GM18519 (cell line): ENCODE measurements at regions not wholly inside any gene's neighbourhood (a gene's known extent, or its start where the extent isn't known, plus 50 kb on each side); places are given as distances from the start of the nearest gene placed in this dataset.
"Not testable (repeated sequence)": the region's sequence is repeated elsewhere in the genome, so short reads cannot be mapped to it uniquely, and the experiment has no call there.

Experiments used
- ATAC-seq: cut with Tn5 transposase; IDR thresholded peaks from one replicate; pipeline ENCODE4 v1.9.1; 2021; ENCODE audit warnings: mild to moderate bottlenecking, moderate library complexity; ENCODE audit not compliant: unreplicated experiment, low FRiP score

- ATAC-seq, result no peak
Measured at GRCh38 chr10:84696610-84697009, 368.2 kb downstream of the CCSER2 start.

GRCh38 chr10:84698989-84699388 is 370.6 kb downstream of the CCSER2 start:
- ATAC-seq, result no peak

DNA sequence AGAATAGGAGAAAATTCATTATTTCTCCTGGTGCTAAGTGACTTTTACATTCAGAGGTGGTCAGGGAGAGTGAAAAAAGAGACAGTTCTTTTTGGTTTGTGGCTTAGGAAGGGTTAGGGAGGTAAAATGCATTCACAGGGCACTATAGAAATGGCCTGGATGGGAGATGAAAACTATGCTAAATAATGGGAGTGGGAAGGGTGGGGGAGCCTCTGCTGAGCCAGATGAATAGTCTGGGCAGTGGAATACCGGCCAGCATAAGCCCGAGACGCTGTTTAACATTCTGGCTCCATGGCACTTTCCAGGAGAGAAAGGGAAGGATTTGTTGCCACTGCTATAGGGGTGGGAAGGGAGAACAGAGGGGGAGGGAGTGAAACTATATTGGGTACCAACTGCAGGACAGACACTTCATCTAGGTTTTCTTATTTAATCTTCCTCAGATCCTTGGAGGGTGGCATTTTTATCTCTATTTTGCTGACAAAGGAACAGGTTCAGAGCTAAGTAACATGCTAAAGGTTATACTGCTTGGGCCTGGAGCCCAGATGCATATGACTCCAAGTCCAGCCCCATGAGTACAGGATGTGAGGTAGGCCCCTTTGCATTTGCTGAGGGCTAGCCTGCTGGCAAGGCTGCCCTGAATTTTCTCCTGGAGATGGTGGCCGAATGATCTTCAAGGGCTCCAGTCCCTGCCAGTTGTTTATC is 372.4 kb downstream of the CCSER2 start:
- ATAC-seq, result no peak

- ATAC-seq, result no peak
Measured at GRCh38 chr10:84701370-84701720, 373.0 kb downstream of the CCSER2 start.

DNA sequence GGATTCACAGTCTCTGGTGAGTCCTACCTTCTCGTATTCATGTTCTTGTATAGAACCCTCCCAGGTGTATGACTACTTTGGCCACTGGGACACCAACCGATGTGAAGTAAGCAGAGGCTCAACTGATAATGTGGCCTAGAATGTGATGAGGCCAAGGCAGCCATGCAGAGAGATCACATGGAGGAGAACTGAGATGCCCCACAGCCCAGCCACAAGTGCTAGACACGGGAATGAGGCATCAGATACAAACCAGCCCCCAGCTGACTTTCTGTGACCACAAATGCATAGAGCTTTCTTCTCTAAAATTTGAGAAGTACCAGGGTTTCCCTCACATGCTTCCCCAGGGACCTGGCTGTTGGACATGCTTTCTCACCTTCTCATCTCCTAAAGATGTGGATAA is 375.7 kb downstream of the CCSER2 start:
- ATAC-seq, result no peak

- no peak for ATAC-seq
Measured at GRCh38 chr10:84706431-84706830, 378.0 kb downstream of the CCSER2 start.

DNA sequence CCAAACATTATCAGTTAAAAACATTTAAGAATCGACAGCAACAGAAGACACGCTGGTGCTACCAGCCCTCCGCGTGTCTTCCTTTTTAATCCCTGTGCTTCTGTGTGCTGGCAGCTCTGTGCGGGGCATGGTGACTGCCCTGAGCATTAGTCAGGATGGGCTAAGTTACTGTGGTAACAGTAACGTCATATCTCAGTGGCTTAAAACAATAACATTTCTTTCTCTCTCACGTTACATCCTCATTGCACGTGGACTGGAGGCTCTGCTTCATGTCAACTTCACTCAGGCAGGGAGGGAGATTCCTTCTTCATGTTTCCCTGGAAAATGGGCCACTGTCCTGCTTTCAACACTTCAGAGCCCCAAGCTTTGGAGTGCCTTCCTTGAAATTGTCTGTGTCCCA is 378.5 kb downstream of the CCSER2 start:
- no peak for ATAC-seq

- no peak for ATAC-seq
Measured at GRCh38 chr10:84715911-84716310, 387.5 kb downstream of the CCSER2 start.

GRCh38 chr10:84718877-84719616 is 390.7 kb downstream of the CCSER2 start:
- no peak for ATAC-seq

- no peak for ATAC-seq
Measured at GRCh38 chr10:84719687-84720086, 391.3 kb downstream of the CCSER2 start.

DNA sequence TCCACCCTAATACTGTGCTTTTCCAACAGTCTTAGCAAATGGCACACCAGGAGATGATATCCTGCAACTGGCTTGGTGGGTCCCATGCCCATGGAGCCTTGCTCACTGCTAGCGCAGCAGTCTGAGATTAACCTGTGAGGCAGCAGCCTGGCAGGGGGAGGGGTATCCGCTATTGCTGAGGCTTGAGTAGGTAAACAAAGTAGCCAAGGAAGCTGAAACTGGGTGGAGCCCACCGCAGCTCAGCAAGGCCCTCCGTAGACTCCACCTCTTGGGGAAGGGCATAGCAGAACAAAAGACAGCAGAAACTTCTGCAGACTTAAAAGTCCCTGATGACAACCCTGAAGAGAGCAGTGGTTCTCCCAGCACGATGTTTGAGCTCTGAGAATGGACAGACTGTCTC is 399.0 kb downstream of the CCSER2 start:
- no peak for ATAC-seq

DNA sequence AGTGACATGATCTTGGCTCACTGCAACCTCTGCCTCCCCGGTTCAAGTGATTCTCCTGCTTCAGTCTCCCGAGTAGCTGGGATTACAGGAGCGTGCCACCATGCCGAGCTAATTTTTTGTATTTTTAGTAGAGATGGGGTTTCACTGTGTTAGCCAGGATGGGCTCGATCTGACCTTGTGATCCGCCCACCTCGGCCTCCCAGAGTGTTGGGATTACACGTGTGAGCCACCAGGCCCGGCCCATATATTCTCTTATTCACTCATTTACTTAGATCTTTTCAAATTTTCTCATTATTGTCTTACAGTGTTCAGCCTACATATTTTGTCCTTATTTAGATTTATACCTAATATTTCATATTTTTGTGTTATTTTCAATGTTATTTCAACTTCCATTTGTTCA is 410.7 kb downstream of the CCSER2 start:
- not testable (repeated sequence) for ATAC-seq

GRCh38 chr10:84739641-84740040 is 411.3 kb downstream of the CCSER2 start:
- ATAC-seq, result no peak

DNA sequence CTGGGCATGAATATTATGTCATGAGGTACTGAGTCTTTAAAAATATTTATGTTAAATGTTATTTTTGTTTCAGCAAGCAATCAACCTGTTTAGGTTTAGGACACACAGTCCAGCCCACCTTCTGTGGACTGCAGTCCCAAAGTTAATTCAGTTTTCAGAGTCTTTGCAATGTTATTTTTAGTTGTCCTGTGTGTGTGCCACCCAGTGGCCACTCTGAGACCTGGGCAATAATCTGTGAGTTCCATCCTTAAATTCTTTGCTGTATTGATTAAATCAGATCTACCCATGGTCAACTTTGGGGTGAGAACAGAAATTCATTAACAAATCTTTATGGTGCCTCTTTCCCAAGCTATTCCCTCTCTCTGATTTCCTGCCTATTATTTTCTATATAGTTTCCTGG is 415.1 kb downstream of the CCSER2 start:
- no peak for ATAC-seq

DNA sequence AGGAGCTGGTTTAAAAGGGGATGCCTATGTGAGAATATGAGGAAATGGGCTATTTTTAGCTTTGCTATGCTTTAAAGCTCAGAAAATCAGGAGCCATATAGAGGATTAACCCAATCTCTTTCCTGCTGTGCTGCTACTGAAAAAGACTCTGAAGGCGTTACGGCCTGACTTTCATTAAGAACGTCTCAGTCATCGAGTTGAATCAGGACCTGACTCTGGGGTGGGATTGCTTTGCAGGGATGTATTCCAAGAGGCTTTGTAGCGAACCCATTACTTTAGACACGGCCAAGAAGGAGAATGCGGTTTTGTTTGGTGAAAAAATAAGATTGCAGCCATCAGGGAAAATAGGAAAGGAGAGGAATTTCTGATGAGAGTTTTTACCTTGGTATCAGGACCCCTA is 426.9 kb downstream of the CCSER2 start:
- no peak for ATAC-seq

DNA sequence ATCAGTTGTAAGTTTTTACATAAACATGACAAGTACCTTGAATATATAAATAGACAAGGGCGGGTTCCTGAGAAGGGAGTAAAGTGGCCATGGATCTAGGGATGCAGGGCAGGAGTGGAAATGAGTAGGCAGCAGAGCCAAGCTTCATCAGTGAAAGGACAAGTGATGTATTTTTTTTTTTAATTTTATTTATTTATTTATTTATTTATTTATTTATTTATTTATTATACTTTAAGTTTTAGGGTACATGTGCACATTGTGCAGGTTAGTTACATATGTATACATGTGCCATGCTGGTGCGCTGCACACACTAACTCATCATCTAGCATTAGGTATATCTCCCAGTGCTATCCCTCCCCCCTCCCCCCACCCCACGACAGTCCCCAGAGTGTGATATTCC is 428.3 kb downstream of the CCSER2 start:
- ATAC-seq, result not testable (repeated sequence)

GRCh38 chr10:84761994-84762614 is 433.7 kb downstream of the CCSER2 start:
- not testable (repeated sequence) for ATAC-seq

DNA sequence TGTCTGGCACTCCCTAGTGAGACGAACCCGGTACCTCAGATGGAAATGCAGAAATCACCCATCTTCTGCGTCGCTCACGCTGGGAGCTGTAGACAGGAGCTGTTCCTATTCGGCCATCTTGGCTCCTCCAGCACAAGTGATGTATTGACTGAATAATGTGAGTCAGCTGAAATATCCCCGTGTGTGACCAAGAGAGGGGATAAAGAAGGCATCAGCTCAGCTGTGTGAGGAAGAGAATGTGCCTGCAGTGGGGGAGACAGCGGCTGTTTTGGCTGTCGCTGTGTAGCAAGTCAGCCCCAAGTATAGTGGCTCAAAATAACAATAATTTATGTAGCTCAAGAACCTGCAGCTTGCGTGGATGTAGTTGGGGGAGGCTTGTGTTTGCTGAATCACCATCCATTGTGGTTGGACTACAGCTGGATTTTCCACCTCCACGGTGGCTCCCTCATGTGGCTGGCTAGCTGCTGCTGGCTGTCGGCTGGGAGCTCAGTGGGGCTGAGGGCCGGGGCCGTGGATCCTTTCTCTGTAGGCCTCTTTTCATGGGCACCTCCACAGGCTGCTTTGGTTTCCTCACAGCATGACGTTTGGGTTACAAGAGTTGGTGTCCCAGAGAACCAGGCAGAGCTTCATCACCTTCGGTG is 434.5 kb downstream of the CCSER2 start:
- no peak for ATAC-seq

- ATAC-seq, result no peak
Measured at GRCh38 chr10:84763965-84764364, 435.6 kb downstream of the CCSER2 start.

- ATAC-seq, result no peak
Measured at GRCh38 chr10:84765086-84765485, 436.7 kb downstream of the CCSER2 start.

DNA sequence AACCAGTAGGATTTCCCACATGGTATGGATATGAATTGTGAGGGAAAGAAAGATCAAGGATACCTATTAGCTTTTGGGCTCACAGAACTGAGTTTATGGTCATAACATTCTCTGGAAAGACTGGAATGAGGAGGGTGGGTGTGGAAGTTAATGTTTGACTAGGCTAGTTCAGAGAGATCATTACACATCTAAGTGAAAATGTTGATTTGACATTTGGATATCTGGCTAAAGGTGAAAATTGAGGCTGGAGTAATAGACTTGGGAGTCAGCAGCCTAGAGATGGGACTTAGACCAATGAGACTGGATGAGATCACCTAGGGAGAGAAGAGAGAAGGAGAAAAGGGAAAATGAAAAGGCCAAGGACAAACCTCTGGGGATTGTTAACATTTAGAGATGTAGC is 437.3 kb downstream of the CCSER2 start:
- ATAC-seq, result no peak
